GM10847 (cell line): ENCODE measurements at regions not wholly inside any gene's neighbourhood (a gene's known extent, or its start where the extent isn't known, plus 50 kb on each side); places are given as distances from the start of the nearest gene placed in this dataset.

Experiments
- POLR2A ChIP-seq: IDR thresholded peaks from 2 replicates; pipeline ENCODE4 v1.6.1; 2011; ENCODE audit not compliant: insufficient read length; ENCODE audit errors: extremely low read depth

DNA sequence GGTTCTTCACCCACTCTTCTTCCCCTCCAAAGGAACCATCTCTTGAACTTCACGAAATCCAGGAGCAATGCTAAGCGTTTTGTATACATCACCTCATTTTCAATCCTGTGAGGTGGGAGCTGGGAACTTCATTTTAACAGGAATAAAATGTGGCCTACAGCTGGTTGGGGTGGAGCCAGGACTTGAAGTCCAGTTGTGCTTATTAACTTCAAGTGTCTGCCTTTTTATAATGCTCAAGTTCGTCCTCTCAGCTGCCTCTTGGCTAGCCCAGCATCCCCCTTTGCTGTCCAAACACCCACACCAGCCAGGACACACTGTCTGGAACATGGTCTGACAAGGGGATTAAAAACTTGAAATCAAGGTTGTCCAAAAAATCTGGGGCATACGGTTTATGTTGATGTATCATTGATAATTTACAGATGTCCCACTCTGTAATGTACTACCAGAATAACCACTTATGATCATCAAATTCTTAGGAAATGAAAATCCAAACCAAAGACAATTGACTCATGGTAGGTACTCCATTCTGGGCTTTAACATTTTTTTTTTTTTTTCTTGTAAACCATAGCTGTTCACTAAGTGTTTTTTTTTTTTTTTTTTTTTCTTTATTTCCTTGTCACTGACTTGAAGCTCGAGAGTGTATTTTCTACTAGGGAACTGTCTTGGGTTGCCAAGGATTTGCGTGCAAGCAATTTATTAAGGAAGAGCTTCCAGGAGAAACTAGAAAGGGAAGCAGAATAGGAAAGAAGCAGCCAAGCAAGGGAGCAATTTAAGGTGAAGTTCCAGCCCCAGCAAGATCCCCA is 252.3 kb downstream of the EFCAB11 start:
- TF ChIP-seq POLR2A = no peak

DNA sequence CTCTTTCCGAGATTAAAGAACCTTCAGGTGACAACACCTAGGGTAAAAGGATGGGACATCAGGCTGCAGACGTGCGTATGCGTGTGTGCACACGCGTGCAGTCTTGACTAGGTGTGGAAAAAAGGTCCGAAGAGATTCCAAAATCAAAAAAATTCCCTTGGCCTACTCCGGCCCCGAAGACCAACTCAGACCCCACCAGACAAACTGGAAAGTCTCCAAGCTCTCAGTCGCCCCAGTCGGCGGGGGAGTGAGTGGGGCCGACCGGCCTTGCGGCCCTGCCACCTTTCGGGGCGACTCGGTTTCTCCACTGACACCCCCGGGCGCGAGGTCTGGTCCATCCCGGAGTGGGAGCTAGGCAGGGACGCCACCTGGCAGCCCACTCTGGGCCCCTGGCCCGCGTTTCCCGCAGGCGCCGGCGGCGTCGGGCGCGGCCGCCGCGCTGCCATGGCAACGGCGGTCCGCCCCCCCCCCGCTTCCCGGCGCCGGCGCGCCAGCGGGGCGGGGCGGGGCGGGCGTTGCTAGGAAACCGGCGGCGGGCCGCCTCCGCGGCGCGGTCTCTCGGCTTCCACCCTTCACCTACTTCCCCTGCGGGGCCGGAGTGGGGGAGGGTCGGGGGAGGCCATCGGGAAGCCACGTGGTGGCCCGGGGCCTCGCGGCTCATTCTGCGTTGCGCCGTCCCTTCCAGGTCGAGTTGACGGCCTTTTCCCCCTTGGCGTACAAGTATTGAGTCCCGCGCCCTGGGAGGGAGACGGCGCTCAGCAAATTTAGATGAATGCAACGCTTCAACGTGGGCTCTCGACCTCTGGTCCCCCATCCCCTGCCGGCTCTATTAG is 253.1 kb downstream of the EFCAB11 start:
- no peak for TF ChIP-seq POLR2A

DNA sequence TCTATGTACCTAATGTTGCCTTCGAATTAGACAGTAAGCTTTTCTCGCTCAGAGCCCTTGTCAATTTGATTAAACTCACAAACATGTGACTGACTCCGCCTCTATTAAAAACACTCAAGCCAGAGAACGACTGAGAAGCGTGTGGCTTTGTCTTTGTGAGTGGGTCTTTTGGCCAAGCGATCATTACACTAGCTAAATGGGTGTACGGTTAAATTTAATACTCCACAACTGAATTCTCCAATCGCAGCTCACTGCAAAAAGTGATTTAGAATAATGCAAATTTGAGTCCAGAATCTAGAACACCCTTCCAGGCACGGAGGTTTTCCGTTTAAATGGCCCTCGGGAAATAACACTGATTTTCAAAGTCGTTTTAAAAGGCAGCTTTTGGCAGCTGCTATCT is 253.7 kb downstream of the EFCAB11 start:
- TF ChIP-seq POLR2A = no peak

DNA sequence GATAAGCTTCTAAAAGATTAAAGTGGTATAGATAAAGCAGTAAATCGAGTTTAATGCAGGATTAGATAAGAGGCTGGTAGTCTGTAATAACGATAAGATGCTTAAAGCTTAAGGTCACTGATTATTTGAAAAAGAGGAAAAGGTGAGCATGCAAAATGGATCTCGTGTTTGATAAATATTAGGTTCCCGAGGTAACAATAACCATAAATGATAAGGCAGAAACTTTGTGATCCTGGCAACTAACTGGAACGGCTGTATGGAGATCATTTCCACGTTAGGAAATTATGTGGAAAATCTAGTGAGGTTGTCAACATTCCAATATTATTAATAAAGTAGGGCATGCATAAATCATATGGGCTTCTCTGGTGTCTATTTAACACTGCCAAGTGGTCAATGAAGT is 255.5 kb downstream of the EFCAB11 start:
- no peak for TF ChIP-seq POLR2A

DNA sequence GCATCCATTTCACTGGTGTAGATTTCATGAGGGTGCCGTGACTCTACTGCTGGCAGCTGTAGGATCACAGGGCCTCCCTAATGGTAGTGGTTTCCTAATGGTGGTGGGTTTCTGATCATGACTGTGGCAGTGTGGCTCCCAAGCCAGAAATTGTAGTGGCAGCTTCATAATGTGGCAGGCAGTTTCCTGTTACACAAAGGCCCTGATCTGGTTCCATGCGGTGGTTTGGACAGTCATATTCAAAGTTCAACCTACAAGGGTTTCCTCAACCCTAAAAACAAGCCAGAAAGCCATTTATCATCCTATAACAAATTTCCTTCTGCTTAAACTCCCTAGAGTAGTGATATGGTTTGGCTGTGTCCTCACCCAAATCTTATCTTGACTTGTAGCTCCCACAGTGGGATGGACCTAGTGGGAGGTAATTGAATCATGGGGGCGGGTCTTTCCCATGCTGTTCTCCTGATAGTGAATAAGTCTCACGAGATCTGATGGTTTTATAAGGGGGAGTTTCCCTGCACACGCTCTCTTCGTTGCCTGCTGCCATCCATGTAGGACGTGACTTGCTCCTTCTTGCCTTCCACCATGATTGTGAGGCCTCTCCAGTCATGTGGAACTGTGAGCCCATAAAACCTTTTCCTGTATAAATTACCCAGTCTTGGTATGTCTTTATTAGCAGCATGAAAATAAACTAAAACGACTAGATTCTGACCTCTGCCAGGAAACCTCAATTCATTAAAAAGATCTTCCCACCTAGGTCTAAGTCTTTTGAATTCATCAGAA is 257.1 kb downstream of the EFCAB11 start:
- TF ChIP-seq POLR2A = no peak

DNA sequence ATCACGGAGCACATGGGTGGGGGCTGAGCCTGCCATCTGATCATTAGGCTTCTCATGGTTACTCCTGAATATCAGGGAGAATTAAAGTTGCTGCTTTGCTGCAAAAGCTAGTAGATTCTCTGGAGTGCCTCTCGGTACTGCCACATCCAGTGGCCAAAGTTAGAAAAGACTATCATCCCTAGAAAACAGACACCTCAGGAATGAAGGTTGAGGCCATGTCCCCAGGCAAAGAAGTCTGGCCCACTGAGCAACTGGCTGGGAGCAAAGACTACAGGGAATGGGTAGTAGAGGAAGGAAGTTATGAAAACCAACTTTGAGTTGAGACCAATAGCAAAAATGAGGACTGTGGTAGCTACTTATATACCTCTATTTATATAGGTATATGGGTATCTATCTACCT is 258.7 kb downstream of the EFCAB11 start:
- TF ChIP-seq POLR2A = no peak

DNA sequence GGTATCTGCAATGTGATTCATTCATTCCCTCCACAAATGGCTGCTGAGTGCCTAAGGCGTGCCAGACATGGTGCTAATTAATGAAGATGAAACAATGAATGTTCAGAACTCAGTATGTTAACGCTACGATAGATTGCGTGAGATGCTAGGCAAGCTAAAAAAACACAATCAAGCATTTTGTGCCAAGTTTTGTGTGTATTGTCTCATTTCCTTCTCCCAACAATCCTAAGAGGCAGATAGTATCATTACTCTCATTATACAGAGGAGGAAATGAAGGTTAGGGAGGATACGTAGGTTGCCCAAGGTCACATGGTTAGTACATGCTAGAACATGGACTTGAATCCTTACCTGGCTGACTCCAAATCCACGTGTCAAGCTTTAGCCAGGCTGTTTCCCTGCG is 264.4 kb downstream of the EFCAB11 start:
- no peak for TF ChIP-seq POLR2A

DNA sequence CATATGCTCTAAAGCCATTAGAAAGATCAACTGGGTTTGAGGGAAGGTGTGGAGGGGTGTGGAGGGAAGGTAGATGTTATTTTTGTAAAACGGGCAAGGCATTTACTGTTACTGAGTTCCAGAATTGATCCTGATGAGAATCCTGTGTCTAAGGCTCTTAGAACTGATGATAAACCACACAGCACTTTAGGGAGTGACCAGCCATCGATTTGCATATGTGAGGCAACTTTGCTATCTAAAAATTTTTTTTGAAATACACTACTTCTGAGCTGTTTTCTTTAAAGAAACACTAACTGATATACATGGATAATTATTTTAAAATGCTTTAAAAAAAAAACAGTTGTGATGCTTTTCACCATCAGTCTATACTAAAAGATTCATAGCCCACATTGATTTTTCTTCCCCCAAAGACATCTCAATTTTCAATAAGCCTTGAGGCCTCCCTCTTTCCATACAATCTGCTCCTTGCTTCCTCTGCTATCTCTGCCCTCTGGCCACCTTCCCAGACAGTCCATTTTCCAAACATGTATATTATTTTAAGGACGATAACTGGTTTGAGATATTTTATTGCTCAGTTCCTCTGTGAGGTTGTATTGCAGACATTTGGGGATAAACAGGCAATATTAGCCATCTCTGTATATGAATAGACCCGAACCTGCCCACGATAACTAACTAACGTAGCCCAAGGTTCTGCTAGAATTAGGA is 265.9 kb downstream of the EFCAB11 start:
- TF ChIP-seq POLR2A = no peak

DNA sequence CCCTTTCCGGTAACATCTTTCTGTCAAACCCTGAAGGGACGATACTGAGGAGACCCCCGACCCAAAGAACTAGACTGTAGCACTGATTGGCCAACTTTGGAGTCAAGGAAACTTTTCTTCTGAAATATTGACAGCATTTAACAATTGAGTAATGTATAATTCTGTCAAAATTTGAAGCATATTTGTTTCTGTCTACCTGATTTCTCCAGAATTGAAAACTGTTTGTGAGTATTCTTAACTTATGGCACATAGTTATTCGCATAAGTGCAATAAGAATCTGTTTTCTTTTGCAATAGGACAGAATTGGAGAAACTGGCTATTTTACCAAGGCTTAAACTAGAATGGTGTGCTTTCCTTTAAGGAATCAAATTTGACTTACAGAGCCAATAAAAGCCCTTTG is 267.1 kb upstream of the FOXN3 start:
- TF ChIP-seq POLR2A = no peak

DNA sequence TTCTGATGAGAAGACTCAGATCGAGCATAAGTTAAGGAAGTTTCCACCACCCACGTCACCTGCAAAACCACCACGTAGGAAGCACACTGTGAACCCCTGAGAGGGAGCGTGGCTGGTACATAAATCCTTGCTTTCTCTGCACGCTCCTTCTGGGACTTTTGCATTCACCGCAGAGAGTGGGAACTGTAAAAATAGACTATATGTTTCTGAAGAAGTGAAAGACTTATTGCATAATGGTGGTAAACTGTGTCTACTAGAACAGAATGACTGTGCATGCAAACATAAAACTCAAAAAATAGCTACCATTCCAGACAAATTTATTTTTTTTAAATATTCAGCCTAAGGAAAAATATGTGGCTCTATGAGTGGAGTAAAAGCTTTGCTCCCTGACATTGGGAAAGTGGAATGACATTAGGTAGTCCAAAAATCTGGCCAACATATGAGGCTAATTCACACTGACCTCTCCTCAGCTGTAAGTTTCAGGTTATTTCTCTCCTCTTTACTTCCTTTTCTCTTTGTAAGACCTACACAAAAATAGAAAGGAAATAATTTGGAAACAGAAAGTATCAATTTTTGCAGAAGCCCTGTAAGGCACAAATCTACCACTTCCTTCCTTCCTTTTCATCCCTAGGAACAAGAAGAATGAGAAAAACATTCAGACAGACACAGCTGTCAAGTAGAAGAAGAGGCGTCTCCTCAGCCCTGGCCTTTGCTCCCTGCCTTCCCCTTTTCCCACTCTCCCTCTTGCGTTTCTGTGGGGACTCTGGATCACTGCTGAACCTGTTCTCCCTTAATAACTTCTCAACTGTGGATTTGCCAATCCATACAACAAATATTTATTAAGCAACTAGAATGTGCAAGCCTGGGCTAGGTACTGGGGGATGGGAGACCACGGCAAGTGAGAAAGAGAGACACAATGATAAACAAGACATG is 264.3 kb upstream of the FOXN3 start:
- no peak for TF ChIP-seq POLR2A

DNA sequence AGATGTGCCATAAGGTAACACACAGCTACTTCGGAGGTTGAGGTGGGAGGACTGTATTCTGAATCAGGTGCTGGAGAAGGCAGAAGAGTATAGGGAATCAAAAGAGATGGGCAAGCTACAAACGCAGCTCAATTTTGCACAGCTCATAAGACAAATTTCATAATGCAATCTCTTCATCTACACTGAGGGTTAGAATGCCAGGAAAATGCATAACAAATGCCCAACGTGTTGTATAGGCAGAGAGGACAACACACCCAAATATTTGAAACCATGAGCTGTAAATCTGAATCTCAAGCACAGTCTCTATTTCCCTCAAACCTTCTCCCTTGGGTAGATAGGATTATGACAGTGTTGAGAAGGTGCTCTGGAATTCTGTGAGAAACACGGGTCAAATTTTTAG is 263.1 kb upstream of the FOXN3 start:
- TF ChIP-seq POLR2A = no peak

DNA sequence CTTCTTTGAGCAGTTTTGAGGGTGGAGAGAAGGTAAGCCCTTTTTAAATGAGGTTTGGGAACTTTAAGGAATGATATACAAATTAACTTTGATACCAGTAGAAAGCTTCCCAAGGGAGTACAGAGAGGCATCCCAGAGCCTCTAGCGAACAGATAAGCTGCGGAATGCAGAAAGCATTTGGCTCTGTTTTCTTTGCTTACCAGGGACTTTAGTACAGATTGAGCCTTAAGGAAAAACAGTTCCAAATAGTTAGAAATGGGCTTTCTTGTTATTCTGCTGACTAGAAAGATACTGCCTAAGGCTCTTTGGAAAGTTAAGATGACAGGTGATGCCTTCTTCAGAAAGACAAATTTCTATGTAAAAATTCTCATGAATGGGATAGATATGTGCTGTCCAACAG is 261.7 kb upstream of the FOXN3 start:
- TF ChIP-seq POLR2A = no peak

DNA sequence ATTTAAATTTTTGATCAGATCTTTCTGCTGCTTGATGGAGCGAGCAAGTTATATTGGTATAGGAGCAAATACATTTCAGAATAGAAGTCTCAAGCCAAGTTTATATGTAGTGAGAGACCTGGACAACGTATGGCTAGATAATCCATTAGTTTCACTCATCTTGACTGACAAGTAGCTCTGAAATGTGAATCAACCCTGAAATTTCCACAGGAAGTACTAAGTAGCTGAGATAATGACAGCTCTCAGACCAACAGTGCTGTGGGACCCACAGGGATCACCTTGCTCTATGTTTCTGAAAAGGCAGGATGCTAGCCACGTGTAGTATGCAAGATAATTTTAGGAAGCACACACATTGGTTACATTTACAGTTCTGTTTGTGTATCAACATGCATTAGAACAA is 258.6 kb upstream of the FOXN3 start:
- TF ChIP-seq POLR2A = no peak

DNA sequence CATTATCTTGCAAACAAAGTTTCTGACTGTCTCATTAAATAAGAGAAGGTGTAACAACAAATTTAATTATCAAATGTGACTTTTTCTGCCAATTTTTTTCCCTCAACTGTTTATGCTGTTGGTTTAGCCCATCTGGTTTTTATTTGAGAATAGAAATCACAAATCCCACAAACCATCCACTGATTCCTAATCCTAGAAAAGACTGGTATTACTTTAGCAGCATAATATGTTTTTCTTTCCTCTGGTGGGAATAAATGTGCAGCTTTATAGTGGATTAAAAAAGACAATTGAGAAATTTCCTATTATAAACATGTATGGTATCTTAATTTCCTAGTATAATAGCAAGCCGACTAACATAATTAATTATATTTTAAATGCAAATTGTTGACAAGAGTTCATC is 257.9 kb upstream of the FOXN3 start:
- TF ChIP-seq POLR2A = no peak
